HL-60 (cell line): ENCODE measurements at regions not wholly inside any gene's neighbourhood (a gene's known extent, or its start where the extent isn't known, plus 50 kb on each side); places are given as distances from the start of the nearest gene placed in this dataset.

Source experiments
- DNase-seq, 2 experiments: peaks; one replicate each; pipeline ENCODE4 v3.0.0-alpha.2; 2010 to 2020; ENCODE audit warnings: low read depth in 1 of 2, low spot score in 1 of 2
- H3K27ac ChIP-seq: fragments of 250-450 bp; sonication (Bioruptor Pico); replicated peaks from 2 replicates; pipeline ENCODE4 v1.5.1; 2020; ENCODE audit warnings: mild to moderate bottlenecking, moderate library complexity
- H3K27me3 ChIP-seq: fragments of 250-450 bp; sonication (Bioruptor Pico); 2 replicates; pipeline ENCODE4 v1.5.1; 2021; ENCODE audit warnings: mild to moderate bottlenecking, moderate library complexity; ENCODE audit not compliant: insufficient read depth, poor library complexity, severe bottlenecking
- H3K4me3 ChIP-seq: replicated peaks from 2 replicates; pipeline ENCODE4 v1.5.1; 2011; ENCODE audit warnings: mild to moderate bottlenecking, control low read depth, low read length; ENCODE audit not compliant: insufficient read depth
- GABPA ChIP-seq: IDR thresholded peaks from 2 replicates; pipeline ENCODE4 v1.6.1; 2012; ENCODE audit warnings: low read depth
- POLR2AphosphoS5 ChIP-seq: IDR thresholded peaks from 2 replicates; pipeline ENCODE4 v1.6.1; 2012; ENCODE audit warnings: low read depth
- SPI1 ChIP-seq: IDR thresholded peaks from 2 replicates; pipeline ENCODE4 v1.6.1; 2012; ENCODE audit warnings: low read depth, mild to moderate bottlenecking, borderline replicate concordance
- TF ChIP-seq, protein P1 (sequence below): IDR thresholded peaks from 2 replicates; pipeline ENCODE4 v1.6.1; 2012; ENCODE audit warnings: low read depth; ENCODE audit not compliant: insufficient replicate concordance
- TF ChIP-seq, protein P2 (sequence below): IDR thresholded peaks from one replicate; pipeline ENCODE4 v1.5.1; 2011; ENCODE audit warnings: low read length, control low read depth, inconsistent platforms; ENCODE audit not compliant: insufficient read depth

DNA sequence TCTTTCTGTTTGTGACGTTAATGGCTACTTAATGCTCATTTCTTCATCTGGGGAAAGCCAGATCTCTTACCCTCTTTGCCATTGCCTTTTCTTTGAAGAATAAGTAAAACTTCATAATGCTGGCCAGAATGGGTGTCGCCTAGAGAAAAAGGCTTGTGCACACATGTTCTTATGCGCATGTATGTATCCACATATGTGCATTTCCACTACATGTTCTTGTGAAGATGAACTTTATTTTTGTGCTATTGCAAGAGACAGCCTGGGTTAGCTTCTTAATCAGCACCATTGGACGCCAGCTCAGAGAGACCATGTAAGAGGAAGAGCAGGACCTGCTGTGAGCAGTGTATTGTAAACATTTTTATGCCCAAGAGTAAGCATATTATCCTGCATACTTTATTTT, 178.7 kb downstream of the SPRY1 start:
- no peak overlapping the region for H3K4me3 ChIP-seq
- no peak overlapping the region for H3K27ac ChIP-seq
- TF ChIP-seq, protein P1, sequence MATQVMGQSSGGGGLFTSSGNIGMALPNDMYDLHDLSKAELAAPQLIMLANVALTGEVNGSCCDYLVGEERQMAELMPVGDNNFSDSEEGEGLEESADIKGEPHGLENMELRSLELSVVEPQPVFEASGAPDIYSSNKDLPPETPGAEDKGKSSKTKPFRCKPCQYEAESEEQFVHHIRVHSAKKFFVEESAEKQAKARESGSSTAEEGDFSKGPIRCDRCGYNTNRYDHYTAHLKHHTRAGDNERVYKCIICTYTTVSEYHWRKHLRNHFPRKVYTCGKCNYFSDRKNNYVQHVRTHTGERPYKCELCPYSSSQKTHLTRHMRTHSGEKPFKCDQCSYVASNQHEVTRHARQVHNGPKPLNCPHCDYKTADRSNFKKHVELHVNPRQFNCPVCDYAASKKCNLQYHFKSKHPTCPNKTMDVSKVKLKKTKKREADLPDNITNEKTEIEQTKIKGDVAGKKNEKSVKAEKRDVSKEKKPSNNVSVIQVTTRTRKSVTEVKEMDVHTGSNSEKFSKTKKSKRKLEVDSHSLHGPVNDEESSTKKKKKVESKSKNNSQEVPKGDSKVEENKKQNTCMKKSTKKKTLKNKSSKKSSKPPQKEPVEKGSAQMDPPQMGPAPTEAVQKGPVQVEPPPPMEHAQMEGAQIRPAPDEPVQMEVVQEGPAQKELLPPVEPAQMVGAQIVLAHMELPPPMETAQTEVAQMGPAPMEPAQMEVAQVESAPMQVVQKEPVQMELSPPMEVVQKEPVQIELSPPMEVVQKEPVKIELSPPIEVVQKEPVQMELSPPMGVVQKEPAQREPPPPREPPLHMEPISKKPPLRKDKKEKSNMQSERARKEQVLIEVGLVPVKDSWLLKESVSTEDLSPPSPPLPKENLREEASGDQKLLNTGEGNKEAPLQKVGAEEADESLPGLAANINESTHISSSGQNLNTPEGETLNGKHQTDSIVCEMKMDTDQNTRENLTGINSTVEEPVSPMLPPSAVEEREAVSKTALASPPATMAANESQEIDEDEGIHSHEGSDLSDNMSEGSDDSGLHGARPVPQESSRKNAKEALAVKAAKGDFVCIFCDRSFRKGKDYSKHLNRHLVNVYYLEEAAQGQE, result no peak
- TF ChIP-seq, protein P2, sequence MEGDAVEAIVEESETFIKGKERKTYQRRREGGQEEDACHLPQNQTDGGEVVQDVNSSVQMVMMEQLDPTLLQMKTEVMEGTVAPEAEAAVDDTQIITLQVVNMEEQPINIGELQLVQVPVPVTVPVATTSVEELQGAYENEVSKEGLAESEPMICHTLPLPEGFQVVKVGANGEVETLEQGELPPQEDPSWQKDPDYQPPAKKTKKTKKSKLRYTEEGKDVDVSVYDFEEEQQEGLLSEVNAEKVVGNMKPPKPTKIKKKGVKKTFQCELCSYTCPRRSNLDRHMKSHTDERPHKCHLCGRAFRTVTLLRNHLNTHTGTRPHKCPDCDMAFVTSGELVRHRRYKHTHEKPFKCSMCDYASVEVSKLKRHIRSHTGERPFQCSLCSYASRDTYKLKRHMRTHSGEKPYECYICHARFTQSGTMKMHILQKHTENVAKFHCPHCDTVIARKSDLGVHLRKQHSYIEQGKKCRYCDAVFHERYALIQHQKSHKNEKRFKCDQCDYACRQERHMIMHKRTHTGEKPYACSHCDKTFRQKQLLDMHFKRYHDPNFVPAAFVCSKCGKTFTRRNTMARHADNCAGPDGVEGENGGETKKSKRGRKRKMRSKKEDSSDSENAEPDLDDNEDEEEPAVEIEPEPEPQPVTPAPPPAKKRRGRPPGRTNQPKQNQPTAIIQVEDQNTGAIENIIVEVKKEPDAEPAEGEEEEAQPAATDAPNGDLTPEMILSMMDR, result no peak
- no peak for TF ChIP-seq GABPA
- TF ChIP-seq SPI1, result no peak
- TF ChIP-seq POLR2AphosphoS5, result no peak
- no peaks in the 10 kb centered on the region for H3K27me3 ChIP-seq
- DNase-seq, result no peak

DNA sequence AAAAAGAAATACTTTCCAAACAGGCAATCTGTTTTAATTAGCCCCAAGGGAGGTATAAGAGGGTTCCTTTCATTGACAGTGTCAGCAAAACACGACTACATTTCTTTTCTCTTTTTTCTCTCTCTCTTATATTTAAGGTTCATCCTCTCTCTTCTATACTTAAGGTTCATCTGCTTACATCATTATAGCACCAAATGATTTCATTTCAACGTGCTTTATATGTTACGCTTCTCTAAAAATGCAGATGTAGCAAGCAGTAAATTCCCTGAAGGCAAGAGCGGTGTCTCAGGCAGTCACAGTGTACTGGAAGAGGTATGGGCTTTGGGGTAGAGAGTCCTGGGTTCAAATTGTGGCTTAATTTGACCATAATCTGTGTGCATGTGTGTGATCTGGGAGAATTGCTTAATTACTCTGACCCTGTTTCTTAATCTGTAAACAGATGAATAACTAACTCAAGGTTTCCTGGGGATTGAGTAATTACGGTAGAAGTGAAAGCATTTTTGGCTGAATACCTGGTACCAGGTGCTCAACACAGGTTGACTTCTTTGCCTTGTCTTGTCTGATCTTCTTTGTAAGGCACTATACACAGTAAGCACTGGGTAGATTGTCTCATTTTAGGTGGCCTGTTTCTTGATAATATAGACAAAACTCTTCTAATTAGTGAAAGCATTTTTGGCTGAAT, 180.8 kb downstream of the SPRY1 start:
- no peak overlapping the region for H3K4me3 ChIP-seq
- H3K27me3 ChIP-seq, result no peaks in the 10 kb centered on the region
- H3K27ac ChIP-seq, result no peak overlapping the region
- TF ChIP-seq, protein P2, result no peak
- TF ChIP-seq SPI1 (no peak), POLR2AphosphoS5 (no peak), GABPA (no peak)
- TF ChIP-seq, protein P1, result no peak
- no peak for DNase-seq

DNA sequence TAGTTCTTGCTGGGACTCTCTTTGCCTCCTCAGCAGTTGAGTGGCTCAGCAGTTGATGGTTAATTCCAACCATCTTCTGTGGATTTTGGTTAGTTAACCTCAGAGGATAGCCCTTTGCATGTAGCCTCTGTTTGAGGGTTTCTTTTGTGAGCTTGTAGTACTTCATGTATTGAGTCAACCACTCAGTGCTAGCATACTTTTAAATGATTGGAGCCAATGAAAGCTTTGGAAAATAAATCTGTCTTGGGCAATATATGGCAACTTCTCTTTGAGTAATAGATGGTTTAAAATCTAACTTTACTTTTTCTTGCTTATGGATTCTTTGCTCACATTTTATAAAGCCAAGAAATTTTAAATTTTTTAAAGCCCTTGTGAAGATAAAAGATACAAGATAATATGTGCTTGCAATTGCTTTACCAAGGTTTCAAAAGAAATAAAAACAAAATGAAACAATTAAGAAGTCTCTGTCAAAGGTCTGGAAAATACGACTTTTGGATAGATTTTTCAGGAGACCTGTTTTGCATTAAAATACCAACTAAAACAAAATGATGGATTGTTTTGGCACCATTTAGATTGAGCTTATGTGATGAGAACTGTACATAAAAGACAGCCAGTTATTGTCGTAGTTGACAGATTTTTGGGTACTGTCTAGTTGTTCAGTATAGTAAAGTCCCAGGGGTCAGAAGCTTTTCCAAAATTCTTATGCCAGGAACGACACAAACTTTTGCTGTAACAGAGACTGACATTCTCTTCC, 181.9 kb downstream of the SPRY1 start:
- no peaks in the 10 kb centered on the region for H3K27me3 ChIP-seq
- DNase-seq, result no peak
- no peak overlapping the region for H3K27ac ChIP-seq
- no peak overlapping the region for H3K4me3 ChIP-seq
- TF ChIP-seq GABPA (no peak), SPI1 (no peak), POLR2AphosphoS5 (no peak)
- TF ChIP-seq, protein P1, result no peak
- TF ChIP-seq, protein P2, result no peak
